Neuronal stem cell (in vitro differentiated cells): ENCODE measurements at regions not wholly inside any gene's neighbourhood (a gene's known extent, or its start where the extent isn't known, plus 50 kb on each side); places are given as distances from the start of the nearest gene placed in this dataset.

Experiments used
- DNase-seq: peaks from one replicate; pipeline ENCODE4 v3.0.0-alpha.2; 2013; ENCODE audit warnings: low spot score
- H2AFZ ChIP-seq: one replicate; pipeline ENCODE4 v1.6.1; 2013; ENCODE audit warnings: mild to moderate bottlenecking, low read length, inconsistent platforms
- H2AK5ac ChIP-seq: 2 replicates; pipeline ENCODE4 v1.6.1; 2013; ENCODE audit warnings: low read depth, mild to moderate bottlenecking, inconsistent platforms, low read length, moderate library complexity, mixed read lengths
- H2BK120ac ChIP-seq: 2 replicates; pipeline ENCODE4 v1.6.1; 2013; ENCODE audit warnings: low read depth, mild to moderate bottlenecking, inconsistent platforms, low read length, moderate library complexity, mixed read lengths
- H2BK12ac ChIP-seq: one replicate; pipeline ENCODE4 v1.6.1; 2013; ENCODE audit warnings: low read length, inconsistent platforms
- H2BK15ac ChIP-seq: 2 replicates; pipeline ENCODE4 v1.6.1; 2013; ENCODE audit warnings: mild to moderate bottlenecking, low read length, inconsistent platforms, mixed read lengths
- H2BK5ac ChIP-seq: one replicate; pipeline ENCODE4 v1.6.1; 2013; ENCODE audit warnings: inconsistent platforms, mild to moderate bottlenecking, low read length, moderate library complexity
- H3K14ac ChIP-seq: one replicate; pipeline ENCODE4 v1.6.1; 2013; ENCODE audit warnings: low read length, inconsistent platforms
- H3K18ac ChIP-seq: 2 replicates; pipeline ENCODE4 v1.6.1; 2013; ENCODE audit warnings: low read length, inconsistent platforms
- H3K23ac ChIP-seq: 2 replicates; pipeline ENCODE4 v1.6.1; 2013; ENCODE audit warnings: low read depth, mild to moderate bottlenecking, mixed read lengths, low read length, inconsistent platforms; ENCODE audit not compliant: poor library complexity
- H3K27ac ChIP-seq: replicated peaks from 3 replicates; pipeline ENCODE4 v1.5.1; 2013; ENCODE audit warnings: low read length, inconsistent platforms
- H3K27me3 ChIP-seq, 3 experiments: 2 replicates each; pipeline ENCODE4 v1.6.1; 2013; ENCODE audit warnings: low read length in 3 of 3, mild to moderate bottlenecking in 2 of 3, inconsistent platforms in 1 of 3, low read depth in 1 of 3, mixed read lengths in 1 of 3, moderate library complexity in 1 of 3; ENCODE audit not compliant: control insufficient read depth in 3 of 3, insufficient read depth in 3 of 3
- H3K36me3 ChIP-seq, 2 donors: replicated peaks in 1 of 2; 2 replicates each; pipeline ENCODE4 v1.6.1; 2013; ENCODE audit warnings: low read length in 2 of 2; ENCODE audit not compliant: control insufficient read depth in 2 of 2, insufficient read depth in 2 of 2
- H3K4ac ChIP-seq: 2 replicates; pipeline ENCODE4 v1.6.1; 2013; ENCODE audit warnings: inconsistent platforms, mild to moderate bottlenecking, low read length, moderate library complexity
- H3K4me1 ChIP-seq, 2 donors: 1 replicate in 1 of 2; 2 replicates in 1 of 2; pipeline ENCODE4 v1.6.1; 2013; ENCODE audit warnings: low read length in 2 of 2, low read depth in 1 of 2; ENCODE audit not compliant: control insufficient read depth in 2 of 2, insufficient read depth in 1 of 2
- H3K4me2 ChIP-seq: one replicate; pipeline ENCODE4 v1.6.1; 2013; ENCODE audit warnings: mild to moderate bottlenecking, low read length, inconsistent platforms; ENCODE audit not compliant: insufficient read depth, poor library complexity, severe bottlenecking
- H3K4me3 ChIP-seq, 2 donors: 2 replicates each; pipeline ENCODE4 v1.5.1; 2013; ENCODE audit warnings: low read length in 2 of 2, mild to moderate bottlenecking in 2 of 2, inconsistent platforms in 1 of 2, moderate library complexity in 1 of 2
- H3K79me1 ChIP-seq: one replicate; pipeline ENCODE4 v1.6.1; 2013; ENCODE audit warnings: low read depth, mild to moderate bottlenecking, inconsistent platforms, low read length, moderate library complexity
- H3K9ac ChIP-seq: one replicate; pipeline ENCODE4 v1.6.1; 2013; ENCODE audit warnings: mild to moderate bottlenecking, low read depth, low read length, inconsistent platforms; ENCODE audit not compliant: poor library complexity
- H3K9me3 ChIP-seq, 2 donors: replicated peaks in 1 of 2; 2 replicates each; pipeline versions ENCODE3 to v1.6.1; 2013; ENCODE audit warnings: low read length in 2 of 2, mild to moderate bottlenecking in 2 of 2, inconsistent platforms in 1 of 2, low read depth in 1 of 2, mixed read lengths in 1 of 2, moderate library complexity in 1 of 2; ENCODE audit not compliant: control insufficient read depth in 2 of 2, insufficient read depth in 1 of 2
- H4K8ac ChIP-seq: one replicate; pipeline ENCODE4 v1.6.1; 2013; ENCODE audit warnings: low read depth, mild to moderate bottlenecking, inconsistent platforms, low read length, moderate library complexity
- H4K91ac ChIP-seq: one replicate; pipeline ENCODE4 v1.6.1; 2013; ENCODE audit warnings: low read length, low read depth, mild to moderate bottlenecking, inconsistent platforms; ENCODE audit not compliant: poor library complexity
- WGBS, 2 donors: extraction: QIAGEN DNeasy Blood & Tissue Kit; methylation state at CpG; one replicate each; pipeline ENCODE4 v1.1.7; 2013; ENCODE audit warnings: missing lambda C conversion rate in 2 of 2, mixed read lengths in 1 of 2; ENCODE audit not compliant: insufficient read length in 2 of 2, insufficient replicate concordance in 1 of 2; ENCODE audit errors: extremely low coverage in 2 of 2; 5-methylcytosine and 5-hydroxymethylcytosine counted together

DNA sequence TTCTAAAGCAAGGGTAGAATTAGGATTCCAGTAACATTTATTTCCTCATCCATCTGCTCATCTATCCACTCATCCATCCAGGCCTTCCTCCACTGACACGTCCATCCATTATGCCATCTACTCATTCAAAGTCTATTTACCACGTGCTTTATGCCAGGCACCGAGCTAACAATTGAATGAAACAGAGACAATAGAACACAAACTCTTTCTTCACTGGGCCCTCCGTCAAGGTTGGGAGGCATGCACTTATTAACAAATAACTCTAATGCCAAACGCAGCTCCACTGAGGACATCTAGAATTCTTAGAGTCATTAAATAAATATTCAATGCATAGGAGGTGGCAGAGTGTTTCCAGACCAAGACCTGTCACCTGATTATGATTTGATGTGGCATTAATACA is 262.7 kb downstream of the CYRIA start:
- no peak overlapping the region for H3K14ac ChIP-seq
- no peaks in the 10 kb centered on the region for H3K27me3 ChIP-seq
- WGBS, 2 donors, result no CpG with 5 or more reads among the region's 5 CpGs
- H2BK15ac ChIP-seq, result no peak overlapping the region
- H4K8ac ChIP-seq, result no peak overlapping the region
- no peak overlapping the region for H2BK120ac ChIP-seq
- no peak overlapping the region for H2AK5ac ChIP-seq
- H3K23ac ChIP-seq, result no peak overlapping the region
- no peak overlapping the region for H3K4me3 ChIP-seq
- no peak overlapping the region for H3K9ac ChIP-seq
- H3K4me1 ChIP-seq, result peaks cover 11 to 24% of the 10 kb centered on the region in 2 donors
- H3K4ac ChIP-seq, result no peak overlapping the region
- H2AFZ ChIP-seq, result no peak overlapping the region
- no peak overlapping the region for H3K18ac ChIP-seq
- H3K27ac ChIP-seq, result no peak overlapping the region
- H3K79me1 ChIP-seq, result no peaks in the 10 kb centered on the region
- no peak overlapping the region for H4K91ac ChIP-seq
- no peak overlapping the region for H2BK5ac ChIP-seq
- H2BK12ac ChIP-seq, result no peak overlapping the region
- no peak overlapping the region for H3K4me2 ChIP-seq
- no peaks in the 10 kb centered on the region for H3K9me3 ChIP-seq
- H3K36me3 ChIP-seq, result no peaks in the 10 kb centered on the region
- no peak for DNase-seq

DNA sequence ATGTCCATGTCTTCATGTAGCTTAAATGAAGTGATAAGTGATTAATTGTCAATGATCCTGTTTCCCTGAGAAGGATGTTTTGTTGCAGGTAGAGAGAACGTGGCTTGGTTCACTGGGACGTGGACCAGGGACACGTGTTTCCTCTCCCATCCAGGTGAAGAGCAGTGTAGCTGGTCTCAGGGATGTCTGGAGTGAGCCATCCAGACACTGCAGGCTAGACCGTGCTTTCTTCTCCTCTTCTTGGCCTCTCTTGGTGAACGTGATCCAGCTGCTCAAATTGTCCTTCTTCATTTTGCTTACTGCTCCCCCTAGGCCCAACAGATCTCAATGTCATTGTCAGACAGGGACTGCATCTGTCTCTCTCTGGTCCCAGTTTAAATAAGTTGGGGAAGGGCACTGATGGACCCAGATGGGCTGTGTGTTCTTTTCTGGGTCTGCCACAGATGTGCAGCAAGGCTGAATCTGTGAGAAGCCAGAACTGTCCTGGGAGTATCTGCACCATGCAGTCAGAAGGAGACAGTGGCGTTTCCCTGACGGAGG is 263.8 kb downstream of the CYRIA start:
- no peak overlapping the region for H3K14ac ChIP-seq
- WGBS, 2 donors, result no CpG with 5 or more reads among the region's 7 CpGs
- H2BK12ac ChIP-seq, result no peak overlapping the region
- H2BK15ac ChIP-seq, result no peak overlapping the region
- peaks cover 6 to 16% of the 10 kb centered on the region in 2 donors for H3K4me1 ChIP-seq
- H3K27ac ChIP-seq, result no peak overlapping the region
- no peaks in the 10 kb centered on the region for H3K27me3 ChIP-seq
- H4K8ac ChIP-seq, result no peak overlapping the region
- no peak overlapping the region for H2AFZ ChIP-seq
- H3K4ac ChIP-seq, result no peak overlapping the region
- no peaks in the 10 kb centered on the region for H3K9me3 ChIP-seq
- H3K4me3 ChIP-seq, result no peak overlapping the region
- H3K79me1 ChIP-seq, result no peaks in the 10 kb centered on the region
- no peak for DNase-seq
- H3K18ac ChIP-seq, result no peak overlapping the region
- H2BK120ac ChIP-seq, result no peak overlapping the region
- no peak overlapping the region for H3K23ac ChIP-seq
- H2AK5ac ChIP-seq, result no peak overlapping the region
- no peak overlapping the region for H2BK5ac ChIP-seq
- no peaks in the 10 kb centered on the region for H3K36me3 ChIP-seq
- no peak overlapping the region for H3K4me2 ChIP-seq
- no peak overlapping the region for H4K91ac ChIP-seq
- H3K9ac ChIP-seq, result no peak overlapping the region

DNA sequence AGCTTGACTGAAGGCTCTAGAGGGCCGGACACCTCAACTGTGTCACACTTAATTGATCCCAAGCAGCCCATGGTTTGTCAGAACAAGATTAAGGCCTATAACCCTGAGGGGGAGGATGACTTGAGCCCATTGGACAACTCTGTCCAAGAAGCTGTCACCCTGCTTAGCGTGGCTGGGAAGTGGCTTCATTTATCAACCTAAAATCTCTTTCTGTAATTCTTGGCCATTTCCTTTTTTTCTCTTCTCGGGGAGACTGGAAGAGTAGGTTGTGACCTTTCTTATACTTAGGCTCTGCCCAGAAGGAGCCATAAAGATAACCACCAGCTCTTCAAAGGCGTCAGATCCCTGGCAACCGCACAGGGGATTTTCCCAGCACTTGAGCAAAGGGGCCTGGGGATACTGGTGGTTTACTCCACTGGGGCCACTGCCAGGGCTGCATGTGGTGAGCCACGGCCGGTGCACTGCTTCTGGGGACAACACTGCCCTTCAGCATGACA is 265.5 kb downstream of the CYRIA start:
- Histone ChIP-seq H3K4me3 (no peak overlapping the region), H2BK15ac (no peak overlapping the region), H3K9ac (no peak overlapping the region), H2BK12ac (no peak overlapping the region), H3K9me3 (no peaks in the 10 kb centered on the region), H3K27ac (no peak overlapping the region), H3K79me1 (no peaks in the 10 kb centered on the region), H4K91ac (no peak overlapping the region), H3K4me1 (peaks cover 0 to 3% of the 10 kb centered on the region in 2 donors), H3K23ac (no peak overlapping the region), H4K8ac (no peak overlapping the region), H3K18ac (no peak overlapping the region), H3K4ac (no peak overlapping the region), H2AFZ (peak overlapping the region; percentile 61), H2BK120ac (no peak overlapping the region), H2BK5ac (no peak overlapping the region), H3K36me3 (no peaks in the 10 kb centered on the region), H3K4me2 (no peak overlapping the region), H2AK5ac (no peak overlapping the region), H3K27me3 (peaks cover 0 to 2% (median 0%) of the 10 kb centered on the region in 3 experiments), H3K14ac (no peak overlapping the region)
- DNase-seq, result no peak
- WGBS, 2 donors, result no CpG with 5 or more reads among the region's 7 CpGs

DNA sequence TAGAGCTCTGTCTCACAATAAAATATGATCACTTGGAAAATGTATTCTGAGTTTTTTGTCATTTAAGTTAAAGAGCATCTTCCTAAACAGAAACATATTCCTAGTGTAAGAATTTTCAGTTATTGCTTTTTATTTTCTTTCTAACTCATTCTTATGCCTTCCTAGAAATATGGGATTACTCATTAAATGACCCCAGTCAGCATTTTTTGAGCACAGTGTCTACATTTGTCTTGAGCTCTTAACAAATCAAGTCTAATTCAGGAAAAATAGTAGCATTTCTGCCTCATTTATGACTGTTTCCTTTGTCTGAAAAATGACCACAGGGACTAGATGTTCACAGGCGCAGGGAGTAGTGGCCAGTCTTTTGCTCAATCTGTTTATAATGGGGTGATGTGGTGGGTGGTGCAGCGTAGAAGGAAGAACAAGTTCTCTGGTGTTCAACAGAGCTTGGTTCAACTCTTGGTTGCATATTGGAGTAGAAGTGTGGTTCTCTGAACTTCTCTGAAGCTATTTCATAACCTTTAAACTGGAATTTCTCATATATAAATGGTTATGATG is 267.1 kb downstream of the CYRIA start:
- no peaks in the 10 kb centered on the region for H3K79me1 ChIP-seq
- no peak overlapping the region for H3K23ac ChIP-seq
- no peak overlapping the region for H2BK12ac ChIP-seq
- no peak overlapping the region for H2AK5ac ChIP-seq
- H3K4me2 ChIP-seq, result no peak overlapping the region
- H2BK5ac ChIP-seq, result no peak overlapping the region
- no peak overlapping the region for H3K27ac ChIP-seq
- H3K4me3 ChIP-seq, result no peak overlapping the region
- H3K4me1 ChIP-seq, result peaks cover 8 to 12% of the 10 kb centered on the region in 2 donors
- WGBS, 2 donors, result no CpG with 5 or more reads among the region's 2 CpGs
- H3K36me3 ChIP-seq, result peaks cover 0 to 2% of the 10 kb centered on the region in 2 donors
- H3K9ac ChIP-seq, result no peak overlapping the region
- no peak for DNase-seq
- H3K18ac ChIP-seq, result no peak overlapping the region
- no peak overlapping the region for H3K4ac ChIP-seq
- no peaks in the 10 kb centered on the region for H3K9me3 ChIP-seq
- no peak overlapping the region for H2BK120ac ChIP-seq
- no peak overlapping the region for H2BK15ac ChIP-seq
- peaks cover 0 to 2% (median 0%) of the 10 kb centered on the region in 3 experiments for H3K27me3 ChIP-seq
- H4K91ac ChIP-seq, result no peak overlapping the region
- H4K8ac ChIP-seq, result no peak overlapping the region
- peak overlapping the region; percentile 15 for H2AFZ ChIP-seq
- H3K14ac ChIP-seq, result no peak overlapping the region
